ENCODE measurements at regions not wholly inside any gene's neighbourhood (a gene's known extent, or its start where the extent isn't known, plus 50 kb on each side); places are given as distances from the start of the nearest gene placed in this dataset.

DNA sequence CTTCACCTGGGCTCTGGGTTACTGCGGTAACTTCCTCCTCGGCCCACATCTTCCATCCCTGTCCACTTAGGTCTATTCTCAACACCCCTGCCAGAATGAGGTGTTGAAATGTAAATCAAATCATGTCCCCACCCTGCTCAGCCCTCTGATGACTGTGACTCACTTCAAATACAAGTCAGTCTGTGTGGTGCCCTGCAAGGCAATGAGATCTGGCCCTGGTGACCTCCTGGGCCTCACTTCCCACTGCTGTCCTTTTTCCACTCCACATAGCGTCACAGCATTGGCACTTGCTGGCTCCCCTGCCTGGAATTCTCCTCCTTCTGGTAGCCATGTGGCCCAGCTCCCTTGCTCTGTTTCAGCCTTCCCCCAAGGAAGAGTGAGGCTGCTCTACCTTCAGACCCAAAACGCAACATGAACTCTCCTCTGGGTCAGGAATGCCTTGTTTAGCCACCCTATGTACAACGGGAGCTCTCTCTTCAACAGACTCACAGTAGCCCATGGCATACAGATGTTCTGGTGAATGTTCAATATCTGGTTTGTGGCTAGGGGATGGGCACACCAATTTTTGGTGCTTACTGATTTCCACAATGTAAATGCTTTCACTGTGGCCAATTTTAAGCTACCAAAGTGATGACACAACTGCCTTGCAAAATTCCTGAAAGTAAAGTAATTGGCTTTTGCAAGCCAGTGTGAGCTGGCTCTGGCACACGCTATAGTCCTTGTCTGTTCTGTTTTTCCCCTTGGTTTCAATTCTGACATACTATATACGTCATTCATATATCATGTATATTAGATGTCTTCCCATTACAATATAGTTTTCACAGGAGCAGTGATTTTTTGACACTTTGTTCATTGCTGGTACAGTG is 550.3 kb upstream of the HS6ST1 start:
- H3K27ac ChIP-seq: no peak overlapping the region
- H3K36me3 ChIP-seq: no peaks in the 10 kb centered on the region
- H3K4me3 ChIP-seq: no peak overlapping the region
- no peaks in the 10 kb centered on the region for H3K4me1 ChIP-seq
- H3K9me3 ChIP-seq: no peaks in the 10 kb centered on the region
- no peak for TF ChIP-seq POLR2A (IDR thresholded peaks at IDR 0.05)
- TF ChIP-seq, protein P1, sequence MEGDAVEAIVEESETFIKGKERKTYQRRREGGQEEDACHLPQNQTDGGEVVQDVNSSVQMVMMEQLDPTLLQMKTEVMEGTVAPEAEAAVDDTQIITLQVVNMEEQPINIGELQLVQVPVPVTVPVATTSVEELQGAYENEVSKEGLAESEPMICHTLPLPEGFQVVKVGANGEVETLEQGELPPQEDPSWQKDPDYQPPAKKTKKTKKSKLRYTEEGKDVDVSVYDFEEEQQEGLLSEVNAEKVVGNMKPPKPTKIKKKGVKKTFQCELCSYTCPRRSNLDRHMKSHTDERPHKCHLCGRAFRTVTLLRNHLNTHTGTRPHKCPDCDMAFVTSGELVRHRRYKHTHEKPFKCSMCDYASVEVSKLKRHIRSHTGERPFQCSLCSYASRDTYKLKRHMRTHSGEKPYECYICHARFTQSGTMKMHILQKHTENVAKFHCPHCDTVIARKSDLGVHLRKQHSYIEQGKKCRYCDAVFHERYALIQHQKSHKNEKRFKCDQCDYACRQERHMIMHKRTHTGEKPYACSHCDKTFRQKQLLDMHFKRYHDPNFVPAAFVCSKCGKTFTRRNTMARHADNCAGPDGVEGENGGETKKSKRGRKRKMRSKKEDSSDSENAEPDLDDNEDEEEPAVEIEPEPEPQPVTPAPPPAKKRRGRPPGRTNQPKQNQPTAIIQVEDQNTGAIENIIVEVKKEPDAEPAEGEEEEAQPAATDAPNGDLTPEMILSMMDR (IDR thresholded peaks at IDR 0.05): no peak
- no peak for DNase-seq
- H3K27me3 ChIP-seq: no peaks in the 10 kb centered on the region

DNA sequence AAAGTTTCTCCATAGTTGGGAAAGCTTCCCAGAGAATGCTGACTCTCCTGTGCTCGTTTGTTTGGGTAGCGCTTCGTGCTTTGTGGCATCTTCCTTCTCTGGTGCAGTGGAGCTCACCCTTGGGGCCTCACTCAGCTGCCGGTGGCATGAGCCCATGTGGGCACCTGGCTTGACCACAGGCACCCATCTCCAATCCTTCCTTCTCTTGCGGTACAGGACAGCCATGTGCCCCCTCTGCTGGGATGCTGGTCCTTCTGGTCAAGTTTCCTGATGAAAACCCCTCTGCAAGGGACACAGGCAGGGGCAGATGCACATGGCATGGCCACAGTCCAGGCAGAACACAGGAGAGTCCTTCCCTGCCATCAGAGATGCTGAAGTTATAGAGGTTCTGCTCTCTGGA is 555.9 kb upstream of the HS6ST1 start:
- TF ChIP-seq POLR2A (IDR thresholded peaks at IDR 0.05): no peak
- TF ChIP-seq, protein P1 (IDR thresholded peaks at IDR 0.05): no peak
- H3K36me3 ChIP-seq: no peaks in the 10 kb centered on the region
- no peak for DNase-seq
- H3K27ac ChIP-seq: no peak overlapping the region
- no peaks in the 10 kb centered on the region for H3K4me1 ChIP-seq
- H3K4me3 ChIP-seq: no peak overlapping the region
- no peaks in the 10 kb centered on the region for H3K27me3 ChIP-seq
- no peaks in the 10 kb centered on the region for H3K9me3 ChIP-seq

DNA sequence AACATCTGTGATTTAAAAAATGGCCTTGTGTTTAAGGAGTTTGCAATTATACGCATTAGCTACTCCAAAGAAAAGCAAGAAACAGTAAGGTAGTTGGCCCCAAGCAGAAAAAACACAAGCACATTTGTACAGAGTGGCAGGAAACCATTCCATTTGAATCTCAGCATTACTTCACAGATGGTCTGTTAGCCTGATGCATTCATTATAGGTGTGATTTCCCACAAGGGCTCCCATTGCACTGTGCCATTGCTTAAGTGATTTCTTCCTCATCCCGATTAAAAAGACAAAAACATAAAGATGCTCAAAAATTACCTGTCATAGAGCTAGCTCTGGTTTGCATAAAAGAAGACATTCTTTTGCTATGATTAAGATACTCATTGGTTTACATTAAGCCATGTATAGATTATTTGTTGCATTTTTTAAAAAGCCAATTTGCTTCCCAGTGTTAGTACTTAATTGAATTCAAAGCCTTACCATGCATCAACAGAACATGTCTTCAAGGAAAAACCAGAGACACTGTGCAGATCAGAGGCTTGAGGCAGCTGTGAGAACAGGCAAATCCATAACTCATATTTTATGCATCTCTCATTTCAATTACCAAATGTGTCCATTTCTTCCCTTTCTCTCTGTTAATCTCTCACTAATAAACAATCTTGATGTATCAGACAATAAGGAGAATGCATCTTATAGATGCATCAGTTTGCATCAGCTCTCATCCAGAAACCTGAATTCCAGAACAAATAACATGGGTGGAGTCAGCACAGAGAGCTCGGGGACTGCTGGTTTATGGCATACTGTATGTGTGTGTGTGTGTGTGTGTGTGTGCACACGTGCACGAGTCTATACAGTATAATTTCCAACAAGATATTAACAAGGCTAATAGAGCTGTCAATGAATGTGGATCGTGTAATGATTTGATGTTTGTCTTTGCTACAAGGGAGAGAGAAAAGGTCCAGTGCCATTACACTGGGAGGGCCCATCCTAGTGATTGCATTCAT is 558.6 kb upstream of the HS6ST1 start:
- H3K4me3 ChIP-seq: no peak overlapping the region
- no peaks in the 10 kb centered on the region for H3K9me3 ChIP-seq
- no peaks in the 10 kb centered on the region for H3K27me3 ChIP-seq
- no peak for TF ChIP-seq POLR2A (IDR thresholded peaks at IDR 0.05)
- TF ChIP-seq, protein P1 (IDR thresholded peaks at IDR 0.05): no peak
- H3K27ac ChIP-seq: no peak overlapping the region
- no peaks in the 10 kb centered on the region for H3K4me1 ChIP-seq
- no peak for DNase-seq
- no peaks in the 10 kb centered on the region for H3K36me3 ChIP-seq

DNA sequence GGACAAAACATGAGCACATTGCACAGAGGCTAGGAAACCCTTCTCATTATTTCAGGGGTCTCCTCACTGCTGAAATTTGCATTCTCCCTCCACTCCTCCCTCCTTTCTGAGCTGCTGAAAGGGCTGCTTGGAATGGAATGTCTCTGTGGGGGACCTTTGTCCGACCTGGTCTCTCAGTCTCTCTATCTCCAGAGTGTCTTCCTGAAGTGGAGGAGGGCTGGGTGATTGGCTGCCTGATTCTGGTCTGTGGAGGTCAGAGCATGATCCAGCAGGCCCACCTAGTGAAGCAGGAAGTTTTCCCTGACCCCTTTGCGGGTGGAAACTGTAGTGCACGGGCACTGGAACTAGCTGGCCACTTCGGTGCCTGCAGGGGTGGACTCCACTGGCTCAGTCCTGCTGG is 560.5 kb upstream of the HS6ST1 start:
- no peak overlapping the region for H3K27ac ChIP-seq
- H3K9me3 ChIP-seq: no peaks in the 10 kb centered on the region
- no peaks in the 10 kb centered on the region for H3K4me1 ChIP-seq
- TF ChIP-seq POLR2A (IDR thresholded peaks at IDR 0.05): no peak
- TF ChIP-seq, protein P1 (IDR thresholded peaks at IDR 0.05): no peak
- no peaks in the 10 kb centered on the region for H3K36me3 ChIP-seq
- no peak for DNase-seq
- H3K4me3 ChIP-seq: no peak overlapping the region
- H3K27me3 ChIP-seq: no peaks in the 10 kb centered on the region

DNA sequence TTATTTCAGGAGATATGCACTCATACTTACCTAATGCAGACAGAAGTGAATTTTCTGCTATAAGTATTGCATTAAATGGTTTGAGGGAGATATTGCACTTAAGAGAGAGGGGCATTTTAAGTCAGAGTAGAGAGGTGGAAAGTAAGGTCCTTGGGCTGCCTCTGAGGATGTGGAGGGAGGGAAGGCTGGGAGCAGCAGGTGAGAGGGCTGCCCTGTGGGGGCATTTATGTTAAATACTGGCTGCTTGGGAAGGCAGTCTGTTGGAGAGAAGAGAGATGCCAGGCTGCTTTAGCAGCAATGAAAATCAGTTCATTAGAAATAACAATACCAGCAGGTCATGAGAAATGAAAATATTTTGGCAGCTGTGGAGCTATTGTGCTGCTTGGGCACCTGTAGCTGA is 576.2 kb upstream of the HS6ST1 start:
- H3K9me3 ChIP-seq: no peaks in the 10 kb centered on the region
- DNase-seq: no peak
- H3K27ac ChIP-seq: no peak overlapping the region
- H3K4me1 ChIP-seq: no peaks in the 10 kb centered on the region
- TF ChIP-seq, protein P1 (IDR thresholded peaks at IDR 0.05): no peak
- TF ChIP-seq POLR2A (IDR thresholded peaks at IDR 0.05): no peak
- H3K36me3 ChIP-seq: no peaks in the 10 kb centered on the region
- H3K4me3 ChIP-seq: no peak overlapping the region
- no peaks in the 10 kb centered on the region for H3K27me3 ChIP-seq

Measured in Peyer's patch (tissue), 4 donors.